Stimulated activated CD4-positive, alpha-beta T cell treated with anti-CD3 and anti-CD28 coated beads, Interleukin-4, amount 100 ng/mL, for 1 hour (primary cell): ENCODE measurements at regions not wholly inside any gene's neighbourhood (a gene's known extent, or its start where the extent isn't known, plus 50 kb on each side); places are given as distances from the start of the nearest gene placed in this dataset.

Experiments
- DNase-seq: peaks from one replicate; pipeline ENCODE4 v3.0.0-alpha.2; 2020

- DNase-seq: no peak
Observed at GRCh38 chr2:121121661-121122060, 163.3 kb downstream of the TFCP2L1 start.

- DNase-seq: no peak
Observed at GRCh38 chr2:121123268-121123667, 161.7 kb downstream of the TFCP2L1 start.

GRCh38 chr2:121124330-121124729 is 160.7 kb downstream of the TFCP2L1 start:
- DNase-seq: no peak

GRCh38 chr2:121125350-121125749 is 159.7 kb downstream of the TFCP2L1 start:
- DNase-seq: no peak

GRCh38 chr2:121128741-121129659 is 156.0 kb downstream of the TFCP2L1 start:
- no peak for DNase-seq

GRCh38 chr2:121129692-121130091 is 155.3 kb downstream of the TFCP2L1 start:
- no peak for DNase-seq

- no peak for DNase-seq
Observed at GRCh38 chr2:121130301-121130850, 154.6 kb downstream of the TFCP2L1 start.

GRCh38 chr2:121131375-121131774 is 153.6 kb downstream of the TFCP2L1 start:
- DNase-seq: no peak

- no peak for DNase-seq
Observed at GRCh38 chr2:121132054-121132761, 152.8 kb downstream of the TFCP2L1 start.

- no peak for DNase-seq
Observed at GRCh38 chr2:121132762-121133107, 152.3 kb downstream of the TFCP2L1 start.

GRCh38 chr2:121133551-121134319 is 151.3 kb downstream of the TFCP2L1 start:
- DNase-seq: no peak

- DNase-seq: no peak
Observed at GRCh38 chr2:121134728-121135127, 150.3 kb downstream of the TFCP2L1 start.

GRCh38 chr2:121135168-121135853 is 149.7 kb downstream of the TFCP2L1 start:
- no peak for DNase-seq

- no peak for DNase-seq
Observed at GRCh38 chr2:121136323-121136722, 148.7 kb downstream of the TFCP2L1 start.

GRCh38 chr2:121137571-121137970 is 147.4 kb downstream of the TFCP2L1 start:
- DNase-seq: no peak

- DNase-seq: no peak
Observed at GRCh38 chr2:121140734-121141133, 144.3 kb downstream of the TFCP2L1 start.

GRCh38 chr2:121142452-121142851 is 142.6 kb downstream of the TFCP2L1 start:
- DNase-seq: no peak

GRCh38 chr2:121144111-121144510 is 140.9 kb downstream of the TFCP2L1 start:
- DNase-seq: no peak

GRCh38 chr2:121146630-121147029 is 138.4 kb downstream of the TFCP2L1 start:
- no peak for DNase-seq

- no peak for DNase-seq
Observed at GRCh38 chr2:121147766-121148165, 137.2 kb downstream of the TFCP2L1 start.

- DNase-seq: no peak
Observed at GRCh38 chr2:121148481-121148880, 136.5 kb downstream of the TFCP2L1 start.

- no peak for DNase-seq
Observed at GRCh38 chr2:121149384-121149783, 135.6 kb downstream of the TFCP2L1 start.

- DNase-seq: no peak
Observed at GRCh38 chr2:121150126-121150525, 134.9 kb downstream of the TFCP2L1 start.
